Stomach (tissue), 8 donors: ENCODE measurements at regions not wholly inside any gene's neighbourhood (a gene's known extent, or its start where the extent isn't known, plus 50 kb on each side); places are given as distances from the start of the nearest gene placed in this dataset.

Source experiments
- DNase-seq, 2 donors: peaks; one replicate each; pipeline versions ENCODE4 v3.0.0 to v3.0.0-alpha.2; 2013 to 2019
- H3K27ac ChIP-seq, 5 donors: fragments of 200-600 bp in 4 of 5; sonication (generic) in 4 of 5; one replicate each; pipeline ENCODE4 v1.5.1; 2013 to 2019; ENCODE audit warnings: mild to moderate bottlenecking in 1 of 5, moderate library complexity in 1 of 5
- H3K27me3 ChIP-seq, 3 donors: fragments of 200-600 bp; sonication (generic); one replicate each; pipeline ENCODE4 v1.5.1; 2017 to 2019; ENCODE audit warnings: mixed run types in 1 of 3
- H3K36me3 ChIP-seq, 4 donors: fragments of 200-600 bp; sonication (generic); 1 replicate in 3 of 4; 2 replicates in 1 of 4; pipeline ENCODE4 v1.5.1; 2016 to 2019
- H3K4me1 ChIP-seq, 4 donors: fragments of 200-600 bp; sonication (generic); one replicate each; pipeline ENCODE4 v1.5.1; 2016 to 2019
- H3K4me3 ChIP-seq, 4 donors: fragments of 200-600 bp; sonication (generic) in 3 of 4; one replicate each; pipeline ENCODE4 v1.5.1; 2016 to 2019; ENCODE audit warnings: mild to moderate bottlenecking in 1 of 4
- H3K9me3 ChIP-seq, 4 donors: fragments of 200-600 bp; sonication (generic); one replicate each; pipeline ENCODE4 v1.5.1; 2016 to 2019
- CTCF ChIP-seq, 7 experiments: fragments of 450-650 bp in 4 of 7; fragments of 200-600 bp in 3 of 7; sonication (generic) in 3 of 7; IDR thresholded peaks; one replicate each; pipeline ENCODE4 v1.5.1; 2016 to 2019; ENCODE audit warnings: antibody characterized with exemption in 7 of 7, control low read depth in 2 of 7, mild to moderate bottlenecking in 1 of 7
- EP300 ChIP-seq: sonication (generic); formaldehyde crosslinking; IDR thresholded peaks from one replicate; pipeline ENCODE4 v1.6.1; 2017; ENCODE audit warnings: antibody characterized with exemption
- POLR2A ChIP-seq, 4 donors: fragments of 450-650 bp; IDR thresholded peaks; one replicate each; pipeline ENCODE4 v1.6.1; 2016; ENCODE audit warnings: antibody characterized with exemption in 4 of 4, control low read depth in 2 of 4, mild to moderate bottlenecking in 1 of 4, moderate library complexity in 1 of 4
- POLR2AphosphoS5 ChIP-seq, 3 donors: sonication (generic); formaldehyde crosslinking; IDR thresholded peaks; one replicate each; pipeline ENCODE4 v1.6.1; 2016; ENCODE audit warnings: antibody characterized with exemption in 3 of 3
- WGBS, 5 donors: extraction: QIAGEN DNeasy Blood & Tissue Kit in 3 of 5; methylation state at CpG; one replicate each; pipeline versions ENCODE4 v1.1.5 to v1.1.7; 2013 to 2018; 5-methylcytosine and 5-hydroxymethylcytosine counted together
- intact Hi-C: fragments of 100-400 bp; cut with DNase I; formaldehyde crosslinking; loops from one replicate; pipeline ENCODE4 v1.15.1; 2023; ENCODE audit warnings: low total_unique reads
- donor health status: healthy with polysubstance abuse.
- donor health status: Bipolar disorder and iron deficiency.
- donor health status: healthy.

GRCh38 chr18:40983835-40984234 is 971.2 kb upstream of the PIK3C3 start:
- no peak overlapping the region for H3K27ac ChIP-seq
- no peaks in the 10 kb centered on the region for H3K4me1 ChIP-seq
- no peaks in the 10 kb centered on the region for H3K27me3 ChIP-seq
- no peaks in the 10 kb centered on the region for H3K9me3 ChIP-seq
- DNase-seq = no peak
- intact Hi-C loops = no loop called here
- no peak overlapping the region for H3K4me3 ChIP-seq
- TF ChIP-seq EP300 = no peak
- TF ChIP-seq POLR2AphosphoS5 (IDR thresholded peaks at IDR 0.05) = no peak
- TF ChIP-seq POLR2A (IDR thresholded peaks at IDR 0.05) = no peak
- no peak for TF ChIP-seq CTCF (IDR thresholded peaks at IDR 0.05)
- H3K36me3 ChIP-seq = no peaks in the 10 kb centered on the region
- WGBS, 5 donors = 83 to 96% (median 91%) methylated on average over 1 of the region's 1 CpG

DNA sequence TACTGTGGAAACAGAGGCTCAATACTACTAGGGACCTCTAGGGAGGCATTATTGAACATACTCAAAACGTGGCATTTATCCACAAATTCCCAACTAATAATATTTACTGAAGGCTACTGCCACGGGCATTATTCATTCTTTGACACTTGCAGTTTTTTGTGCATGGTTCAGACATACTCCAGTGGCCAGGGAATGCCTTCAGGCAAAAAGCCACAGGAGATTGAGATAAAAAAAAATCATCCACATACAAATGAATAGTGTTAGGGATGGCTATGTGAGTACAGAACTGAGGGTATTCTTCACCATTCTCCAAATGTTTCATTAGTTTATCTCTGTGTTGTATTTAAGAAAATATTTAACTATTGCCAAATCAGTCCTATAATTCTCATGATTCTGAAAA is 974.9 kb upstream of the PIK3C3 start:
- H3K27ac ChIP-seq = no peak overlapping the region
- TF ChIP-seq POLR2AphosphoS5 (IDR thresholded peaks at IDR 0.05) (no peak), CTCF (IDR thresholded peaks at IDR 0.05) (no peak)
- intact Hi-C loops = no loop called here
- no peaks in the 10 kb centered on the region for H3K36me3 ChIP-seq
- H3K9me3 ChIP-seq = peaks cover 0 to 6% (median 3%) of the 10 kb centered on the region in 4 donors
- H3K27me3 ChIP-seq = no peaks in the 10 kb centered on the region
- DNase-seq = no peak
- WGBS, 5 donors = 16 to 25% (median 23%) methylated on average over 2 of the region's 2 CpGs
- H3K4me1 ChIP-seq = no peaks in the 10 kb centered on the region
- H3K4me3 ChIP-seq = no peak overlapping the region

DNA sequence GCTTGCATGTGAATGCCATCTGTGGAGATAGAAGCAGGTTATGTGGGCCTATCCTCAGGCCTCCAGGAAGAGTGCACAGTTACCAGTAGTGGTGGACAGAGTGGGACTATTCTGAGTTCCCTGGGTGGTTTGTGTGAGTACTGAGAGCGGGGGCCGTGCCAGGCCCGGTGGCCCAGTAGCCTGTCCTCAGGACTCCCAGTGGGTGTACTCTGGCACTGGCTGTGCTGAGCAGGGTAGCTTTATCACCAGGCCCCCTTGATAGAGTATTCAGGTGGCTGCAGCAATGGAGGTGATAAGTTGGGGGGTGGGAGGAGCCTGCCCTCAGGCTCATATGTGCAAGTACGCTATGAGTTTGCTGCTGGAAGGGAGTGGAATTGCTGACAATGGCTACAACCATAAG is 979.0 kb upstream of the PIK3C3 start:
- Histone ChIP-seq H3K36me3 (no peaks in the 10 kb centered on the region), H3K9me3 (peaks cover 0 to 12% (median 5%) of the 10 kb centered on the region in 4 donors), H3K4me3 (no peak overlapping the region), H3K27me3 (no peaks in the 10 kb centered on the region), H3K27ac (no peak overlapping the region), H3K4me1 (no peaks in the 10 kb centered on the region)
- TF ChIP-seq POLR2AphosphoS5 (IDR thresholded peaks at IDR 0.05) = no peak
- no peak for TF ChIP-seq EP300
- no peak for TF ChIP-seq CTCF (IDR thresholded peaks at IDR 0.05)
- TF ChIP-seq POLR2A (IDR thresholded peaks at IDR 0.05) = no peak
- no peak for DNase-seq
- intact Hi-C loops = no loop called here
- WGBS, 5 donors = 89 to 94% (median 93%) methylated on average over 4 of the region's 4 CpGs

DNA sequence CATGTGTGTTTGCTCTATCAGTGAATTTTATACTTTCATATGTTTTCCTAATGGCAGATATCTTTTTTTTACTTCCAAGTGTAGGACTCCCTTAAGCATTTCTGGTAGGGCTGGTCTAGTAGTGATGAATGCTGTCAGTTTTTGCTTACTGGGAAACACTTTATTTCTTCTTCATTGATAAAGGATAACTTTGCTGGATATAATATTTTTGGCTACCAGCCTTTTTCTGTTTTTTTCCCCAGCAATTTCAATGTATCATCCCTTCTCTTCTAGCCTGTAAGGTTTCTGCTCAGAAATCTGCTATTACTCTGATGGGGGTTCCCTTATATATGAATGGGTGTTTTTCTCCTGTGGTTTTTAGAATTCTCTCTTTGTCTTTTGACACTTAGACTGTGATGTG is 980.6 kb upstream of the PIK3C3 start:
- no peak for DNase-seq
- Histone ChIP-seq H3K27ac (no peak overlapping the region), H3K27me3 (no peaks in the 10 kb centered on the region), H3K4me1 (no peaks in the 10 kb centered on the region), H3K9me3 (peaks cover 0 to 12% (median 5%) of the 10 kb centered on the region in 4 donors), H3K4me3 (no peak overlapping the region), H3K36me3 (no peaks in the 10 kb centered on the region)
- TF ChIP-seq EP300 = no peak
- intact Hi-C loops = no loop called here

DNA sequence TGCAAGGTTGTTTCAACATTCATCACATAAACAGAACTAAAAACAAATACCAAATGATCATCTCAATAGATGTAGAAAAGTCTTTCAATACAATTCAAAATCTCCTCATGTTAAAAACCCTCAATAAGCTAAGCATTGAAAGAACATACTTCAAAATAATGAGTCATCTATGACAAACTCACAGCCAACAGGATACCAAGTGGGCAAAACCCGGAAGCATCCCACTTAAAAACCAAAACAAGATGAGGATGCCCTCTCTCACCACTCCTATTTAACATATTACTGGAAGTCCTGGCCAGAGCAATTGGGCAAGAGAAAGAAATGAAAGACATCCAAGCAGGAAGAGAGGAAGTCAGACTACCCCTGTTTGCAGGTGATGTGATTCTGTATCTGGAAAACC is 992.2 kb upstream of the PIK3C3 start:
- Histone ChIP-seq H3K36me3 (no peaks in the 10 kb centered on the region), H3K27me3 (no peaks in the 10 kb centered on the region), H3K27ac (no peak overlapping the region), H3K4me1 (no peaks in the 10 kb centered on the region), H3K4me3 (no peak overlapping the region), H3K9me3 (no peaks in the 10 kb centered on the region)
- 88 to 96% (median 89%) methylated on average over 1 of the region's 1 CpG for WGBS, 5 donors
- intact Hi-C loops = no loop called here
- no peak for DNase-seq
- no peak for TF ChIP-seq CTCF (IDR thresholded peaks at IDR 0.05)
- TF ChIP-seq EP300 = no peak
- TF ChIP-seq POLR2AphosphoS5 (IDR thresholded peaks at IDR 0.05) = no peak
- no peak for TF ChIP-seq POLR2A (IDR thresholded peaks at IDR 0.05)
